Endothelial cell of umbilical vein (primary cell): ENCODE measurements at regions not wholly inside any gene's neighbourhood (a gene's known extent, or its start where the extent isn't known, plus 50 kb on each side); places are given as distances from the start of the nearest gene placed in this dataset.

Experiments used
- BruUV-seq: library from RNA; stranded (reverse); fragments of 400-500 nt; replicated peaks from 2 replicates; lab custom pipeline; 2021; lab: Mats Ljungman, UMichigan
- CTCF ChIA-PET: fragments of 300-600, 350-600 bp; sonication (Branson Sonifier 250); formaldehyde crosslinking; loops from one replicate; lab custom pipeline; 2021; ENCODE audit warnings: antibody characterized with exemption, inconsistent platforms; lab: Charles Lee
- POLR2A ChIA-PET: fragments of 300-600, 350-600 bp; sonication (Branson Sonifier 250); formaldehyde crosslinking; loops from one replicate; lab custom pipeline; 2021; ENCODE audit warnings: antibody characterized with exemption, inconsistent platforms; lab: Charles Lee
- DNase-seq: peaks from one replicate; pipeline ENCODE4 v3.0.0-alpha.2; 2011; ENCODE audit warnings: low read depth, low spot score
- FAIRE-seq: peaks from 2 replicates; lab custom pipeline; 2011; peaks lifted over from hg19 to GRCh38; lab: Jason Lieb, UNC
- H2AFZ ChIP-seq: 2 replicates; pipeline ENCODE4 v1.6.0; 2012; ENCODE audit warnings: low read depth, low read length, control low read depth, inconsistent platforms
- H3K27ac ChIP-seq: 2 replicates; pipeline ENCODE4 v1.5.1; 2011; ENCODE audit warnings: low read depth, mild to moderate bottlenecking, control low read depth, low read length, moderate library complexity; ENCODE audit not compliant: insufficient read depth
- H3K27me3 ChIP-seq, 2 experiments: 2 replicates each; pipeline versions ENCODE4 v1.6.0 to v1.6.1; 2011; ENCODE audit warnings: low read length in 2 of 2, mixed read lengths in 1 of 2; ENCODE audit not compliant: control insufficient read depth in 2 of 2, insufficient read depth in 2 of 2
- H3K36me3 ChIP-seq, 2 experiments: 2 replicates in 1 of 2; 3 replicates in 1 of 2; pipeline ENCODE4 v1.5.1; 2011; ENCODE audit warnings: low read length in 2 of 2, mild to moderate bottlenecking in 1 of 2, moderate library complexity in 1 of 2; ENCODE audit not compliant: control insufficient read depth in 2 of 2, insufficient read depth in 2 of 2; ENCODE audit errors: extremely low read depth in 1 of 2
- H3K4me1 ChIP-seq: 3 replicates; pipeline ENCODE4 v1.5.1; 2011; ENCODE audit warnings: mild to moderate bottlenecking, low read length; ENCODE audit not compliant: control insufficient read depth, insufficient read depth; ENCODE audit errors: extremely low read depth
- H3K4me2 ChIP-seq: 2 replicates; pipeline ENCODE4 v1.6.1; 2011; ENCODE audit warnings: low read length, control low read depth, mixed read lengths; ENCODE audit not compliant: insufficient read depth
- H3K4me3 ChIP-seq, 3 experiments: fragments of 200-600 bp in 1 of 3; sonication (generic), shearing (Covaris generic) in 1 of 3; replicated peaks in 1 of 3; 2 replicates each; pipeline ENCODE4 v1.5.1; 2011 to 2016; ENCODE audit warnings: control low read depth in 3 of 3, low read length in 3 of 3, mild to moderate bottlenecking in 2 of 3, inconsistent platforms in 1 of 3, low read depth in 1 of 3, moderate library complexity in 1 of 3; ENCODE audit not compliant: insufficient read depth in 1 of 3
- H3K79me2 ChIP-seq: 2 replicates; pipeline ENCODE4 v1.6.0; 2012; ENCODE audit warnings: low read length, inconsistent platforms; ENCODE audit not compliant: control insufficient read depth, insufficient read depth
- H3K9ac ChIP-seq: replicated peaks from 2 replicates; pipeline ENCODE3; 2011; ENCODE audit warnings: low read length, control low read depth; ENCODE audit not compliant: insufficient read depth; ENCODE audit errors: extremely low read depth
- H3K9me1 ChIP-seq: replicated peaks from 3 replicates; pipeline ENCODE4 v1.6.0; 2011; ENCODE audit warnings: mild to moderate bottlenecking, low read length; ENCODE audit not compliant: control insufficient read depth, insufficient read depth; ENCODE audit errors: extremely low read depth
- H3K9me3 ChIP-seq: replicated peaks from 2 replicates; pipeline ENCODE4 v1.5.1; 2012; ENCODE audit warnings: low read length, inconsistent platforms; ENCODE audit not compliant: control insufficient read depth, insufficient read depth
- H4K20me1 ChIP-seq: replicated peaks from 2 replicates; pipeline ENCODE3; 2011; ENCODE audit warnings: mild to moderate bottlenecking, low read length; ENCODE audit not compliant: control insufficient read depth, insufficient read depth; ENCODE audit errors: extremely low read depth
- CTCF ChIP-seq, 2 donors: IDR thresholded peaks; 1 replicate in 1 of 2; 2 replicates in 1 of 2; pipeline ENCODE4 v1.5.1; 2011; ENCODE audit warnings: low read length in 2 of 2, mild to moderate bottlenecking in 2 of 2, moderate library complexity in 2 of 2, control low read depth in 1 of 2, inconsistent platforms in 1 of 2, low read depth in 1 of 2; ENCODE audit not compliant: insufficient read depth in 1 of 2; ENCODE audit errors: extremely low read depth in 1 of 2
- EZH2 ChIP-seq: IDR thresholded peaks from 2 replicates; pipeline ENCODE4 v1.6.1; 2012; ENCODE audit warnings: borderline replicate concordance, low read depth, mild to moderate bottlenecking, moderate library complexity, low read length, inconsistent platforms; ENCODE audit not compliant: severe bottlenecking
- FOS ChIP-seq: IDR thresholded peaks from 2 replicates; pipeline ENCODE4 v1.6.1; 2011; ENCODE audit warnings: mild to moderate bottlenecking, low read length, moderate library complexity, borderline replicate concordance; ENCODE audit not compliant: insufficient read depth
- GATA2 ChIP-seq: IDR thresholded peaks from 2 replicates; pipeline ENCODE4 v1.7.0; 2011; ENCODE audit warnings: low read depth, mild to moderate bottlenecking, moderate library complexity, mixed read lengths, low read length; ENCODE audit not compliant: insufficient read length, insufficient read depth
- JUN ChIP-seq: IDR thresholded peaks from 2 replicates; pipeline ENCODE4 v1.6.1; 2011; ENCODE audit warnings: borderline replicate concordance, low read depth; ENCODE audit not compliant: insufficient read length, insufficient read depth
- MAX ChIP-seq: IDR thresholded peaks from 2 replicates; pipeline ENCODE4 v1.6.1; 2011; ENCODE audit not compliant: insufficient read depth, insufficient read length
- MYC ChIP-seq: IDR thresholded peaks from one replicate; pipeline ENCODE4 v1.6.1; 2011; ENCODE audit warnings: mild to moderate bottlenecking, low read depth, low read length
- POLR2A ChIP-seq: IDR thresholded peaks from 2 replicates; pipeline ENCODE4 v1.6.1; 2012; ENCODE audit warnings: low read depth, mild to moderate bottlenecking, control low read depth, low read length
- POLR2AphosphoS5 ChIP-seq: IDR thresholded peaks from 2 replicates; pipeline ENCODE4 v1.6.1; 2012; ENCODE audit warnings: low read depth, mild to moderate bottlenecking, control low read depth, low read length, moderate library complexity; ENCODE audit not compliant: insufficient read depth
- dilution Hi-C: fragments of 300-500 bp; cut with MboI; formaldehyde crosslinking; loops from one replicate; pipeline ENCODE4 v1.15.0; 2019; ENCODE audit warnings: low sequenced_read_pairs; ENCODE audit not compliant: extremely low pct_ligation_motif_present
- intact Hi-C: fragments of 100-400 bp; cut with micrococcal nuclease; formaldehyde crosslinking; loops from one replicate; pipeline ENCODE4 v1.10.0; 2022

- BruUV-seq = no TSS peak
- TF ChIP-seq FOS (no peak), CTCF (IDR thresholded peaks at IDR 0.05; ENCODE audit: extremely low read depth in 1 of 2, insufficient read depth in 1 of 2, low read depth in 1 of 2, low read length in 2 of 2) (no peak), POLR2AphosphoS5 (no peak), EZH2 (no peak), GATA2 (no peak), POLR2A (no peak), JUN (no peak), MYC (no peak), MAX (no peak)
- Histone ChIP-seq H3K27me3 (no peaks in the 10 kb centered on the region), H3K9me3 (no peaks in the 10 kb centered on the region), H3K79me2 (no peaks in the 10 kb centered on the region), H3K27ac (no peak overlapping the region), H3K9me1 (no peaks in the 10 kb centered on the region), H3K4me2 (no peak overlapping the region), H3K4me3 (no peak overlapping the region), H3K36me3 (no peaks in the 10 kb centered on the region), H4K20me1 (no peaks in the 10 kb centered on the region), H3K9ac (no peak overlapping the region), H3K4me1 (peaks cover 12% of the 10 kb centered on the region), H2AFZ (no peak overlapping the region)
- no peak for FAIRE-seq
- dilution Hi-C loops (no loop called here), intact Hi-C loops (no loop called here)
- DNase-seq = no peak
- CTCF ChIA-PET = interaction anchor here (1.2 kb wide), 1 partner anchor 20 kb away, joined by 3 read pairs; no protein-coding TSS in a partner anchor
- POLR2A ChIA-PET = no interaction called here
These were observed 556.9 kb downstream of the SLC16A7 start for GRCh38 chr12:60152756-60153155.
